Activated CD4-positive, alpha-beta T cell treated with anti-CD3 and anti-CD28 coated beads for 1 hour (primary cell): ENCODE measurements at regions not wholly inside any gene's neighbourhood (a gene's known extent, or its start where the extent isn't known, plus 50 kb on each side); places are given as distances from the start of the nearest gene placed in this dataset.
"Not testable (repeated sequence)": the region's sequence is repeated elsewhere in the genome, so short reads cannot be mapped to it uniquely, and the experiment has no call there.

ENCODE experiments used
- DNase-seq: peaks from one replicate; pipeline ENCODE4 v3.0.0-alpha.2; 2020

DNA sequence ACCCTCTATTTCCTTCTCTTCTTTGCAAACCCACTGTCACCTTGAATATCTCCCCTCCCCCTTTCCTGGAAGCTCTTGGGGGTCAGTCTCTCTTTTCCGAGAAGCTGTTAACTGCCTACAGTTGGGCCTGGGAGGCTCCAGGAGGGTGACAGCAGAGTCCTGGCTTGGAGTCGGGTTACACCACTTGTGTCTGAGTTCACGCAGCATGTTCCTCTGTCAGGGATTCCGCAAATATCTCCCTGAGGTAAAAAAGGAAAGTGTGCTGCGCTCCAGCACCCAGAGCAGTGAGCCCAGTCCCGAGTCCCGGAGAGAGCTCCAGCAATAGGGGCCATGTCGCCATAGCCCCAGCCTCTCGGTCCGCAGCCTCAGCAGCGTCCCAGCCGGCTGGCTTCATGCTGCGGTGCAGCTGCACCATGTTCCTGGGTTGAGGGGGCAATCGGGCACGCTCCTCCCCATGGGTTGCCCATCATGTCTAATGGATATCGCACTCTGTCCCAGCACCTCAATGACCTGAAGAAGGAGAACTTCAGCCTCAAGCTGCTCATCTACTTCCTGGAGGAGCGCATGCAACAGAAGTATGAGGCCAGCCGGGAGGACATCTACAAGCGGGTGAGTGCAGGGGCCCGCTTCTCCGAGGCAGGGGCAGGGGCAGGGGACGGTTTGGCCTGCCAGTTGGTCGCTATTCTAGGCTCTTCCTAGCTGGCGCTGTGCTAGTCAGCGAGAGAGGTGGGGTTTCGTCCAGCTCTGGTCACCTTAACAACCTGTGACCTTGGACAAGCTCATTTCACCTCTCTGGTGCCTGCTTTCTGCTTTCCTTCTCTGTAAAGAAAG is 101.3 kb upstream of the SEC22B start:
- not testable (repeated sequence) for DNase-seq

GRCh38 chr1:120276710-120277109 is 100.4 kb upstream of the SEC22B start:
- not testable (repeated sequence) for DNase-seq

DNA sequence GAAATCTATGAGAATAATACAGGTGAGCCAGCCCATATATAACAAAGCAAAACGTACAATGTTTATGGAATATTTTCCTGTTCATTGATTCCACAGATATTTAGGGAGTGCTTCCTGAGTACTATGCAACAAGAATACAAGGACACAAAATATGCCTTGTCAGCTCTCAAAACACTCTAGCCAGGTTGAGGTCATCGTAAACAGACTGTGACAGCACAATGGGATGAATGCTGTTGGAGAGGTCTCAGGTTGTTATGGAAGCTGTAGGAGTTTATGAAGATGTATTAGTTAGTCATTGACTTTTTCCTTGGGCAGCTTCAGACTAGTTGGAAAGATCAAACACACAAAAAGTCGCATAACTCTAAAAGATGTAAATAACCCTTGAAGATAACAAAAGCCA is 98.1 kb upstream of the SEC22B start:
- DNase-seq = not testable (repeated sequence)

- not testable (repeated sequence) for DNase-seq
These were observed 97.0 kb upstream of the SEC22B start for GRCh38 chr1:120273363-120273762.

- DNase-seq = not testable (repeated sequence)
These were observed 95.9 kb upstream of the SEC22B start for GRCh38 chr1:120272242-120272641.

- not testable (repeated sequence) for DNase-seq
These were observed 95.4 kb upstream of the SEC22B start for GRCh38 chr1:120271561-120272221.

GRCh38 chr1:120267894-120268551 is 91.7 kb upstream of the SEC22B start:
- DNase-seq = not testable (repeated sequence)

DNA sequence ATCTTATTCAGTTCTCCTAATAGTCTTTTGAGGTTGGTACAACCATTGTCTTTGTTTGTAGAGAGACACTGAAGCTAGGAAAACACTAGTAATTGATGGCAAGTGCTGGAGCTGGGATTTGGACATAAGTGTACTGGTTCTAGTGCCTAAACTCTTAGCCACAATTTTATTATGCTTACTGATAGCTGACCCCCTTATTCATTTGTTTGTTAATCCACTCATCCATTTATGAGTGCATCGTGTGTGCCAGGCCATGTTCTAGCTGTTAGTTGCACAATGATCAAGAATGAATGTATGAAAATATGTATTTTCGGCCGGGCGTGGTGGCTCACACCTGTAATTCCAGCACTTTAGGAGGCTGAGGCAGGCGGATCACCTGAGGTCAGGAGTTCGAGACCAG is 88.2 kb upstream of the SEC22B start:
- not testable (repeated sequence) for DNase-seq

DNA sequence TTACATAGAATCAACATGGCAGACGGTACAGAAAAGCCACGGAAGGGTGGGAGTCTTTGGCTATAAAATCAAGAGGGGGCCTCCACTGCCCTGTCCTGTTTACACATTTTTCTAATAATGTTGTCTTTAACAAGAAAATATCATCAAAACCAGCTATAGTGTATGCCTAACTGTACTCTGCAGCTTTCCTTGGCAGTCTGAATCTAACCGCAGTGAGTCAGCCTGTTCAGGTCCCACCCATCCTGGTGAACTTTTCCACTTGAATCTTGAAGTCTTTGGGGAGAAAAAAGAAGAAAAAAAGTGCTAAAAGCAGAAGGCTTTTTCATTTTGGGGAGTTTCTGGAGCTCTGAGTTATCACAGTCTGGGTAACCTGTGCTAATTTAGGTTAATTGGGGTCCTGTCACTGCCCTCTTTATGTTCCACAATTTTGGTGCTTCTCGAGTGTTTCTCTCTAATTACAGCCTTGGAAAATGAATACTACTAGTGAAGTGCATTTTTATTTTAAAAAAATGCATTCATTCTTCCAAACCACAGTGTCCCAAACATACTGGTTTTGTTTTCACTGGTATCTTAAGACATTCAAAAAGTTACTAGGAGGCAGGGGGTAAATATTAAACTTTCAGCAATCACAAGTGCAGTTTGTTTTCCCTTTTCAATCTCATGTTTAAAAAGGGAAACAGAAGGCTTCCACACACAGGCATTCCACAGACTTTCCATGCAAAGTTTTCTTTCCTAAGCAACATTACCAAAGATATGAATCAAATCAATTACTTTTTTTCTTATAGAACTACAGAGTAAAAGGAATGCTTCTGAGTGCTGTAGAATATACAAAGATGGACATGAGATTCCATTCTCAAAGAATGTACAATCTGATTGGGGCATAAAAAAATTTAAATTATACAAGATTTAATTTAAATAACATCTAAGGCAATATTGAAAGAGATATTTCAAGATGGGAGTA is 86.8 kb upstream of the SEC22B start:
- DNase-seq = not testable (repeated sequence)

GRCh38 chr1:120257778-120258105 is 81.4 kb upstream of the SEC22B start:
- not testable (repeated sequence) for DNase-seq

DNA sequence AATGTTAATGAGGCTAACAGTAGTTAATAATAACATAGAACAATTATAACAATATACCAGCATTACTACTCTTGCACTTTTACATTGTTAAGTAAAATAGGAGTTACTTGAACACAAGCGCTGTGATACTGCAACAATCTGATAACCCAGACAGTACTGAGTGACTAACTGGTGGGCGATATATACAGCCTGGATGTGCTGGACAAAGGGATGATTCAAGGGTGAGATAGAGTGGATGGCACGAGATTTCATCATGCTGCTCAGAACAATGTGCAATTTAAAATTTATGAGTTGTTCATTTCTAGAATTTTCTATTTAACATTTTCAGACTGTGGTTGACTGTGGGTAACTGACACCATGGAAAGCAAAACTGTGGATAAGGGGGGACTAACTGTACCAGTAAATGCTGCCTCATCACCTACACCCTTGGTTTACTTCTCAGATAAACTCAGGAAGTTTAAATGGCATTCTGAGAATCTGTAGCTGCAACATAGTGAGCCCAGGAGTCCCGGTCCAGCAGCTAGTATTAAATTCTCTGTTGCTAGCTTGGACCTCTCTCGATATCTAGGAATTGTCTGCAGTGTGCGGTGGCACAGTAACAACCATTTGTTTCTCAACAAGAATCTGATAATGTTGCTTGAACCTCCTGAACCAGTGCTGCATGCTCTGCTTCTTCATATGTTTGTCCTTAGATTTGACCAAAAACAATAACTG is 80.9 kb upstream of the SEC22B start:
- not testable (repeated sequence) for DNase-seq

DNA sequence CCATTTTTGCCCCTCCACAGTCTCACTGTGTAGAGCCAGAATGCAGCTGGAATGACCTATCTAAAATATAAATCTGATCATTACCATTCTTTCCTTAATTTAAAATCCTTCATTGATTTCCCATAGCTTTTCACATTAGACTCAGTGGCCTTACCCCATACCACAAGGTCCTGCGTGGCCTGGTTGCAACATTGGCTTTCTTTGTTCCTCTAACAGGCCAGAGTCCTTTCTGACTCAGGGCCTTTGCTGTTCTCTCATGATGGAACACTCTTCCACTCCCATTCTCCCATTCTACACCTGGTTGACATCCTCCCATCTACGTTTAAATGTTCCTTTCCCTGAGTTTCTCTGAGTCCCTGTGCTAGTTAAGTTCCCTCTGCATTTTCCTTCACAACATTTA is 74.4 kb upstream of the SEC22B start:
- DNase-seq = not testable (repeated sequence)

DNA sequence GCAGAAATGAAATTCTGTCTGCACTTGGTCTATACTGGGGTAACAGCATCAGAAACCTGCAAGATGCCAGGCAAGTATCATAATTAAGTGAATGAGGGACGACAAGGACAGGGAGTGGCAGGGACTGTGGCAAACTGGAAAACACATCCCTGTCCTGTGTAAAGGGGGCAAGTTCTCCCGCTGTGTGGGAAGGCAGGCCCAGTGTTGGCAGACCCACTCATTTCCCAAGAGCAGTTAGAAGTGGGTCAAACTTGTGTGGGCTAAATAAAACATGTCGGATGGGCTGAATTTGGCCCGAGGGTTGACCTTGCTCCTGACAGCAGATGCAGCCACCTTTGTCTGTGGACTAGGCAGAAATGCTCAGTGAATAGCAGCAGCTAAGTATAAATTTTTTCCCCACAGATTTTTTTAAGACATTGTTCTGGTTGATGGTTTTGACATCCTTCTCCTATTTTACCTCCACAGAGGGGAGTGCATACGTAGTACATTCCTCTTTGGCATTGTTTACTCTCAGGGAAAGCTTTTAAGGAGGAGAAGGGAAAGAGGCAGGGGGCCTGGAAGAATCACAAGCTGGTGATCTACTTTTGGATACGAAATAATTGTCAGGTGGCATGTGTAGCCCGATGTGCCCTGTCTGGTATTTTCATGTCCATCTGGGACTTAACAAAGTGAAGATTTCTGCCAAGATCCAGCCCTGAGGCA is 72.6 kb upstream of the SEC22B start:
- not testable (repeated sequence) for DNase-seq

DNA sequence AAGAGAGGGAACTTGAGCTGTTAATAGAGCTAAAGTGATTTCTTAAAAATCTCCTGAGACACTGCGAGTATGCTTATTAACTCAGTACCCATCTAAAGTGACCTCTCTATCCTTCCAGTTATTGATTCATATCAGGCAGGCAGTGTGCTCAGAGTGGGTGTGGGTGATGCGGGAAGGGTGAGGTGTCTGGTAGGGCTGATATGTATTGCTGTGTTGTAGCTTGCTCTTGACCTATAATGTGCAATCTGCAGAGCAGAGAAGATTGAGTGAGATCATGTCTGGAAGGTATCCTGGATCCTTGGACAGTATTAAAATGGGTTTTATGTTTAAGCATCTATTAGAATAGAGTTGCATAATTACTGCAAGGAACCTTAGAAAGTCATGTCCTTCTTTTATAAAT is 71.9 kb upstream of the SEC22B start:
- not testable (repeated sequence) for DNase-seq

DNA sequence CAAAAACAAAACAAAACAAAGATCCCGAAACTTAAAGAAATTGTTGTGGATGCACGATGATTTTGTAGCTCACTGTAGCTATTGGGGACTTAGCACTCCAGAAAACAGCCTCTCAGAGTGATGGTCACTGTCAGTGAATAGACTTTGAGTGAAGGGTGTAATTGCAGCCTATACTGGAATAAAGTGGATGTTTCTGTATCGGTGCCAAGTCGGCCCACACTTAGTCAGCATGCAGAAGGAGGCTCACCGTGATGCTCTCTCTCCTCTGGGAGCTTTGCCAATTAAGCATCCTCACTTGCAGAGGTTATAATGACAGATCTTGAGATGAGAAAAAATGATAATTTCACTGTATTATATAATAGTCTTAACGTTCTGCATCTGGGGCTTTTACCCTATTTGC is 67.5 kb upstream of the SEC22B start:
- DNase-seq = not testable (repeated sequence)

DNA sequence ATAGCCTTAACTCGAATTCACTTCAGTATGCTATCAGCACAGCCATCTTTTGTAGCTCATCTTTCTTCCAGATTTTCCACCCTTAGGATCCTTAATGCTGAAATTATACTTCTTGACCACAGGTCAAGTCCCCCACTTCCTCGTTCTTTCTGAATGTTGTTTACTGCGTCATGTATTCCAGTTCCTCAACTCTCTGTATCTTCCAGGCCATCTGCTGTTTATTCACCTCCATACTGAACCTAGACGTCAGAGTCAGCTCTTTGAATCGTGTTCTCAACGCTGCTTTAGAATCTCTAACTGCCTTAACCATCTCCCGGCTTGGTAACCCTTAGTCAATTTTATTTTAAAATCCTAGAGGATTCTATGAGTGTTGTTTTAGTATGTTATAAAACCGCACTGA is 66.3 kb upstream of the SEC22B start:
- DNase-seq = not testable (repeated sequence)

DNA sequence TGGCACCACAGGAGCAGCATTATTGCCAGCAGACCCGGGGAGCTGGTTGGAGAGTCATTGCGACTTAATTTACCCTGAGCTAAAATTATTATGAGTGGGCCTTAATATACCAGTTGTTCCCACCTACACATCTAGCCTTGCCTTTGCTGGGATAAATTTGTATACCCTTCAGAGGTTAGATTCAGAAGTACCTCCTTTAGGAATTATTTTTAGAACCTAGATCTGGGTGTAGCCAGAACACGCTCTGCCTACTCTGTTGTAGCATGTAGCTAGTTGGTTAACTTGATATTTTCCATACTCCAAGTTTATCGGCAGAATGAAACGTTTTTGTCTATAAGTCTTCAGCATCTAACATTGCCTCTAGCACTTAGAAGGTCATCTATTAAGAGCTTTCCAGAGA is 65.5 kb upstream of the SEC22B start:
- not testable (repeated sequence) for DNase-seq

DNA sequence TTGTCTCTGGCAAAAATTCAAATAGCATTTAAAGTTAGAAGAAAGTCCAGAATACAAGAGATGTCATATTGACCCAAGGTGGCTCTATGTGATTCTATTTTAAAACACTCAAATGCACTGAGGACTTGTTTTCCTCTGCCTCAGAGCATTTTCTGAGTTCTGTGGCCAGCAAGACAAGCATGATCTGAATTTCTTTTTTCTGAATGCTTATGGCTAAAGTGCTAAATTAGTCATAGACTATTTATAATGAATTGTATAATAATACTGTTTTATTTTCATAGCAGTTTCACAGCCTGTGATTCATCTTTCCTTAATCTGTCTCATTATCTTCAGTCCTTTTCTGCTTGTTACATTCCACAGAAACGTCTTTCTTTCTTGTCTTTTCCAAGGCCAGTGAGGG is 63.9 kb upstream of the SEC22B start:
- DNase-seq = not testable (repeated sequence)

GRCh38 chr1:120239351-120239750 is 63.0 kb upstream of the SEC22B start:
- not testable (repeated sequence) for DNase-seq

DNA sequence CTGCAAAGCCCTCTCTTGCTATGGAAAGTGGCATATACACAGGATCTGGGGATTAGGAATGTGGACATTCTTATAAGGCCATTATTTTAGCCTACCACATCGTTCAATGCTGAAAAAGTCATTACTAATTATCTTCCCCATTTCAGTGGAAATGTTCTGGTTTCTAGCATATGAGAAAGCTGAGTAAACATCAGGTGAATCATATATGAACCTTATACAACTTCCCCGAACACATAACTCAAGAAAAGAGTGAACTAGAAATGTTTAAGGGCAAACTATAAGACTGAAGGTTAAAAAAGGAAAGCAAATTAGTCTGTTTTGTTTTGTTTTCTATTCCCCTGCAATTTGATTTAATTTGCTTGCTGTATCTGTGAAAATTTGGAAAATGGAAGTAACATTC is 62.5 kb upstream of the SEC22B start:
- not testable (repeated sequence) for DNase-seq

- DNase-seq = not testable (repeated sequence)
These were observed 57.3 kb upstream of the SEC22B start for GRCh38 chr1:120233661-120234018.
